RWPE2 (cell line): ENCODE measurements at regions not wholly inside any gene's neighbourhood (a gene's known extent, or its start where the extent isn't known, plus 50 kb on each side); places are given as distances from the start of the nearest gene placed in this dataset.
"Not testable (repeated sequence)": the region's sequence is repeated elsewhere in the genome, so short reads cannot be mapped to it uniquely, and the experiment has no call there.

Experiments
- ATAC-seq: fragments of 200-7000 bp; cut with Tn5 transposase; 3 replicates; pipeline ENCODE4 v1.9.1; 2021; ENCODE audit warnings: low read depth
- DNase-seq: peaks from one replicate; pipeline ENCODE4 v3.0.0-alpha.2; 2020; ENCODE audit warnings: low spot score
- H3K27ac ChIP-seq: fragments of 450-650 bp; 2 replicates; pipeline ENCODE4 v1.5.1; 2017; ENCODE audit warnings: mild to moderate bottlenecking; ENCODE audit not compliant: poor library complexity, severe bottlenecking
- H3K27me3 ChIP-seq: fragments of 250-450 bp; sonication (Bioruptor Pico); 2 replicates; pipeline ENCODE4 v1.5.1; 2021; ENCODE audit warnings: mild to moderate bottlenecking, moderate library complexity; ENCODE audit not compliant: insufficient read depth, poor library complexity, severe bottlenecking
- H3K36me3 ChIP-seq: fragments of 250-450 bp; sonication (Bioruptor Pico); 2 replicates; pipeline ENCODE4 v1.5.1; 2020; ENCODE audit warnings: low read depth, mild to moderate bottlenecking, moderate library complexity
- H3K4me1 ChIP-seq: fragments of 250-450 bp; sonication (Bioruptor Pico); 2 replicates; pipeline ENCODE4 v1.5.1; 2021; ENCODE audit warnings: mild to moderate bottlenecking, moderate library complexity; ENCODE audit not compliant: insufficient read depth, poor library complexity, severe bottlenecking
- H3K4me3 ChIP-seq: fragments of 250-450 bp; sonication (Bioruptor Pico); 2 replicates; pipeline ENCODE4 v1.5.1; 2021; ENCODE audit warnings: mild to moderate bottlenecking, moderate library complexity; ENCODE audit not compliant: severe bottlenecking
- H3K9me3 ChIP-seq: fragments of 250-450 bp; sonication (Bioruptor Pico); 2 replicates; pipeline ENCODE4 v1.5.1; 2021; ENCODE audit warnings: mild to moderate bottlenecking, moderate library complexity; ENCODE audit not compliant: severe bottlenecking
- TF ChIP-seq, protein P1 (sequence below): fragments of 450-650 bp; IDR thresholded peaks from one replicate; pipeline ENCODE4 v1.5.1; 2017; ENCODE audit warnings: mild to moderate bottlenecking, moderate library complexity; ENCODE audit not compliant: poor library complexity, severe bottlenecking

DNA sequence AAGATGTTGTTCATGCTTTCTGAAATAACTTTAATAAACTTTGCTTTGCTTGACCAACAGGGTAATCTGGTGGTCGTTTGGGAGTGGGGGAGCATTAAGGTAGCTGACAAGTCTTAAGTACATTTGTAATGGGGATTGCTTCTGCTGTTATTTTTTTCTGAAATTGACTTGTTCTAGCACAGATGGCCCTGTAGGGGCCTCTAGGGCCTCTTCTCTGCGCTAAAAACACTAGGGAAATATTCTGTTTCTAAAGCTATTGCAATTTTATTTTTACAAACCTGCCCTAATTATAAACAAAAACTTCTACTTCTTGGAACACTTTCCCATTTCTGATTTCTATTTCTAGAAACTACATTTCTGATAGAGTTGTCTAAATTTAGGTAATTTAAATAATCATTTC is 191.3 kb upstream of the KCNJ3 start:
- H3K4me1 ChIP-seq, result no peaks in the 10 kb centered on the region
- DNase-seq (no peak), ATAC-seq (no peak)
- no peak overlapping the region for H3K27ac ChIP-seq
- no peaks in the 10 kb centered on the region for H3K36me3 ChIP-seq
- TF ChIP-seq, protein P1, sequence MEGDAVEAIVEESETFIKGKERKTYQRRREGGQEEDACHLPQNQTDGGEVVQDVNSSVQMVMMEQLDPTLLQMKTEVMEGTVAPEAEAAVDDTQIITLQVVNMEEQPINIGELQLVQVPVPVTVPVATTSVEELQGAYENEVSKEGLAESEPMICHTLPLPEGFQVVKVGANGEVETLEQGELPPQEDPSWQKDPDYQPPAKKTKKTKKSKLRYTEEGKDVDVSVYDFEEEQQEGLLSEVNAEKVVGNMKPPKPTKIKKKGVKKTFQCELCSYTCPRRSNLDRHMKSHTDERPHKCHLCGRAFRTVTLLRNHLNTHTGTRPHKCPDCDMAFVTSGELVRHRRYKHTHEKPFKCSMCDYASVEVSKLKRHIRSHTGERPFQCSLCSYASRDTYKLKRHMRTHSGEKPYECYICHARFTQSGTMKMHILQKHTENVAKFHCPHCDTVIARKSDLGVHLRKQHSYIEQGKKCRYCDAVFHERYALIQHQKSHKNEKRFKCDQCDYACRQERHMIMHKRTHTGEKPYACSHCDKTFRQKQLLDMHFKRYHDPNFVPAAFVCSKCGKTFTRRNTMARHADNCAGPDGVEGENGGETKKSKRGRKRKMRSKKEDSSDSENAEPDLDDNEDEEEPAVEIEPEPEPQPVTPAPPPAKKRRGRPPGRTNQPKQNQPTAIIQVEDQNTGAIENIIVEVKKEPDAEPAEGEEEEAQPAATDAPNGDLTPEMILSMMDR, result no peak
- H3K9me3 ChIP-seq, result no peaks in the 10 kb centered on the region
- no peak overlapping the region for H3K4me3 ChIP-seq
- H3K27me3 ChIP-seq, result no peaks in the 10 kb centered on the region

DNA sequence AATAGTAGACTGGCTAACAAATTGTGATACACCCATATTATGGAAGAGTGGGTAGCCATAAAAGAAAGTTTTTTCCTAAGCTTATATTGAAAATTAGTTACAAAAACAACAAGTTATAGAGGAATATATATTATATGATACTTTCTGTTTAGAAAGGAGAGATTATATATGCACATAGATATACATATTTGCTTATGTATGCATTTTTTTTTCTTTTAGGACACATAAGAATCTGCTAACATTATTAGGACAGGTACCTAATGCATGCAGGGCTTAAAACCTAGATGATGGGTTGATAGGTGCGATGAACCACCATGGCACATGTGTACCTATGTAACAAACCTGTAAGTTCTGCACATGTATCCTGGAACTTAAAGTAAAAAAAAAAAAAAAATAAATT is 179.6 kb upstream of the KCNJ3 start:
- ATAC-seq, result no peak
- TF ChIP-seq, protein P1, result no peak

DNA sequence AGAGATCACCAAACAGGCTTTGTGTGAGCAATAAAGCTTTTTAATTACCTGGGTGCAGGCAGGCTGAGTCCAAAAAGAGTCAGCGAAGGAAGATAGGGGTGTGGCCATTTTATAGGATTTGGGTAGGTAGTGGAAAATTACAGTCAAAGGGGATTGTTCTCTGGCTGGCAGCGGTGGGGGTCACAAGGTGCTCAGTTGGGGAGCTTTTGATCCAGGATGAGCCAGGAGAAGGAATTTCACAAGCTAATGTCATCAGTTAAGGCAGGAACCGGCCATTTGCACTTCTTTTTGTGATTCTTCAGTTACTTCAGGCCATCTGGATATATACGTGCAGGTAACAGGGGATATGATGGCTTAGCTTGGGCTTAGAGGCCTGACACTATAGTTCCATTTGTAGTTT is 177.5 kb upstream of the KCNJ3 start:
- not testable (repeated sequence) for ATAC-seq, H3K27me3 ChIP-seq

More for the DNA sequence above, 179.6 kb upstream of the KCNJ3 start:
- no peak overlapping the region for H3K27ac ChIP-seq
- H3K4me3 ChIP-seq, result no peak overlapping the region
- H3K36me3 ChIP-seq, result no peaks in the 10 kb centered on the region
- no peaks in the 10 kb centered on the region for H3K4me1 ChIP-seq
- DNase-seq, result no peak
- peaks cover 4% of the 10 kb centered on the region for H3K27me3 ChIP-seq
- H3K9me3 ChIP-seq, result no peaks in the 10 kb centered on the region

DNA sequence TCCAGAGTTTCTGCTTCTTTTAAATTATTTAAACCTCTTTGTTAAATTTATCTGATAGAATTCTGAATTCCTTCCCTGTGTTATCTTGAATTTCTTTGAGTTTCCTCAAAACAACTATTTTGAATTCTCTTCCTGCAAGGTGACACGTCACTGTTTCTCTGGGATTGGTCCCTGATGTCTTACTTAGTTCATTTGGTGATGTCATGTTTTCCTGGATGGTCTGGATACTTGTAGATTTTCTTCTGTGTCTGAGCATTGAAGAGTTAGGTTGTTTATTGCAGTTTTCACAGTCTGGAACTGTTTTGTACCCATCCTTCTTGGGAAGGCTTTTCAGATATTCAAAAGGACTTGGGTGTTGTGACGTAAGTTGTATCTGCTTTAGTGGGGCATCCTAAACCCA is 172.3 kb upstream of the KCNJ3 start:
- no peaks in the 10 kb centered on the region for H3K4me1 ChIP-seq

More for the DNA sequence above, 177.5 kb upstream of the KCNJ3 start:
- not testable (repeated sequence) for H3K4me3 ChIP-seq, H3K27ac ChIP-seq, H3K36me3 ChIP-seq, DNase-seq, H3K4me1 ChIP-seq, H3K9me3 ChIP-seq

DNA sequence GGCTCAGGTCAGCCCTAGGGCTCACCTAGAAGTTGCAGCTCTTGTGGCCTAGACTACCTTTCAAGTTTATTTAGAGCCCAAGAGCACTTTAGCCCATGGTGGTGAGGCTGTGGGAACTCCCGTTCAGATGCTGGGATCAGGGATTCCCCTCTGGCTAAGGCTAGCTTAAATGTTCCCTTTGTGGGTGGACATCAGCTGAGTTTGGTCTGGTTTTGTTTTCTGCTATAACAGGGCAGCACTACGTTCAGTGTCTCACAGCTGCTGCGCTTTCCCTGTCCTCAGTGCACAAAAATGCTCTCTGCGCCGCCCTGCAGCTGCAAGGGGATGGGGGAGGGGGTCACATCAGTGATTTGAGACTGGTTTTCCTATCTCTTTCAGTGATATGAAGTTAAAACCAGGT is 170.5 kb upstream of the KCNJ3 start:
- no peak overlapping the region for H3K4me3 ChIP-seq
- H3K36me3 ChIP-seq, result no peaks in the 10 kb centered on the region
- no peaks in the 10 kb centered on the region for H3K27me3 ChIP-seq
- TF ChIP-seq, protein P1, result no peak
- no peaks in the 10 kb centered on the region for H3K4me1 ChIP-seq
- no peak overlapping the region for H3K27ac ChIP-seq
- no peaks in the 10 kb centered on the region for H3K9me3 ChIP-seq
- DNase-seq, result no peak
- ATAC-seq, result no peak

More for the DNA sequence above, 172.3 kb upstream of the KCNJ3 start:
- Histone ChIP-seq H3K36me3 (no peaks in the 10 kb centered on the region), H3K4me3 (no peak overlapping the region), H3K27me3 (no peaks in the 10 kb centered on the region), H3K9me3 (no peaks in the 10 kb centered on the region), H3K27ac (no peak overlapping the region)
- DNase-seq, result no peak
- ATAC-seq, result no peak
- TF ChIP-seq, protein P1, result no peak
